ENCODE measurements at regions not wholly inside any gene's neighbourhood (a gene's known extent, or its start where the extent isn't known, plus 50 kb on each side); places are given as distances from the start of the nearest gene placed in this dataset.
A peak's percentile ranks its signal among the peaks of the same experiment; 100 is the strongest.

DNA sequence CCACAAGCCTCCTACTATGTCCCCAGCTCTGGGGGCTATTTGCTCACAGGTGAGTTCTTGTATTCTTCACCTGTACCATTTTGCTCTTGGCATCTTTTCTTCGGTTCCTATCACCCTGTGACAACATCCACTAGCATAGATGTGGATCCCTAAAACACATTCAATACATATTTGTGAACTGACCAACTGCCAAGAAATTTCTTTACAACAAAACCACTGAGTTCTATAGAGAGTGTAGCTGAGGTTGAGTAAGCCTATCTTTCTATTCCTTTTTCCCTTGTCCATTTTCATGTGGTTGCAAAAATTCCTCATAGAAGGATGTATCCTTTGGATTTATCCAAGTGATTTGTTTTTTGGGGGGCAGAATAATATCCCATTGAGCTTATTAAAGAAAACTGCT lies 192.7 kb upstream of the ITGA4 start:
- no peak for DNase-seq (ENCODE audit: low read depth)
- TF ChIP-seq, protein P1, sequence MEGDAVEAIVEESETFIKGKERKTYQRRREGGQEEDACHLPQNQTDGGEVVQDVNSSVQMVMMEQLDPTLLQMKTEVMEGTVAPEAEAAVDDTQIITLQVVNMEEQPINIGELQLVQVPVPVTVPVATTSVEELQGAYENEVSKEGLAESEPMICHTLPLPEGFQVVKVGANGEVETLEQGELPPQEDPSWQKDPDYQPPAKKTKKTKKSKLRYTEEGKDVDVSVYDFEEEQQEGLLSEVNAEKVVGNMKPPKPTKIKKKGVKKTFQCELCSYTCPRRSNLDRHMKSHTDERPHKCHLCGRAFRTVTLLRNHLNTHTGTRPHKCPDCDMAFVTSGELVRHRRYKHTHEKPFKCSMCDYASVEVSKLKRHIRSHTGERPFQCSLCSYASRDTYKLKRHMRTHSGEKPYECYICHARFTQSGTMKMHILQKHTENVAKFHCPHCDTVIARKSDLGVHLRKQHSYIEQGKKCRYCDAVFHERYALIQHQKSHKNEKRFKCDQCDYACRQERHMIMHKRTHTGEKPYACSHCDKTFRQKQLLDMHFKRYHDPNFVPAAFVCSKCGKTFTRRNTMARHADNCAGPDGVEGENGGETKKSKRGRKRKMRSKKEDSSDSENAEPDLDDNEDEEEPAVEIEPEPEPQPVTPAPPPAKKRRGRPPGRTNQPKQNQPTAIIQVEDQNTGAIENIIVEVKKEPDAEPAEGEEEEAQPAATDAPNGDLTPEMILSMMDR (conservative IDR thresholded peaks at IDR 0.05; ENCODE audit: control insufficient read depth, insufficient read depth, low read depth, low read length): no peak

DNA sequence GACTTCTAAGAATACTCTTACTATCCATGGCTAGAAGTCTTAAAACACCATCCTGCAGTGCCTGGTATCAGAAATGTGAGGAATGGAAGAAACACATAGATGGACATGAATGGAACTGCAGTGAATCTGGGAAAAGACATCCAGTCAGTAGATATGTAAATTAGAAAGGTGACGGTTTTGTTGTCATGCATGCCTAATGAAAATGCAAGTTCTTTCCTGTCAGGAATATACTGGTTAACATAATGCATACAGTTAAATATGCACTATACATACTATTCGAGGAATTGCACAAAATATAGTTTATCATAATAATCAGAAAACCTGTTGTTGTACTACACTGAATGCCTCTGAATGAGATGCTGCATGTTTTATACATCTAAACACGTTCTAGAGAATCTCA lies 190.6 kb upstream of the ITGA4 start:
- no peak overlapping the region for H3K4me3 ChIP-seq (ENCODE audit: control insufficient read depth, low read depth, low read length)
- TF ChIP-seq, protein P1 (conservative IDR thresholded peaks at IDR 0.05; ENCODE audit: control insufficient read depth, insufficient read depth, low read depth, low read length): no peak
- DNase-seq (ENCODE audit: low read depth): no peak

More for the DNA sequence above, 192.7 kb upstream of the ITGA4 start:
- H3K4me3 ChIP-seq (ENCODE audit: control insufficient read depth, low read depth, low read length): no peak overlapping the region

DNA sequence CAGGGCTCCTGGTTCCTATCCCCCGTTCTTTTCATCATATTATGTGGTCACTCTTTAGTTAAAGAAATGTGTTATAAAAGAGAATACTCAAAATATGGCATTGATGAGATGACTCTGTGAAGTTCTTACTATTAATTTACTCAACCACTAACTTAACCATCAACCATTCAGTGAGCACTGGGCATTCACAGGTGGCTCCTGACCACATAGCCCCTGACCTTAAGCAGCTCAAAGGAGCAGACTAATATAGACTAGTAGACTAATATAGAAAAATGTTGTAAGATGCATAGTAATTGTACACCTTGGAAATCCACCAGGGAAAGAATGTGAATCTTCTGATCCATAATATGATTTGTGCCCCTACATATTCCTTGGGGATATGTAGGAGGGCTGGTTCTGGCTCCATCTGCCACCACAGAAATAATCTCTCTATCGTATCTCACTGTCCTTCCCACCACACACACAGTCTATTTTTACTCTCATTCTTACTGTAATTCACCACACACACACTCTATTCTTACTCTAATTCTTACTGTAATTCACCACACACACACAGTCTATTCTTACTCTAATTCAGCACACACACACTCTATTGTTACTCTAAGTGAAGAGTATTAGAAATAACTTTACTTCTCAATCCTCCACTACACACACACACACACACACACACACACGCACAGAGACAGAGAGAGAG lies 188.9 kb upstream of the ITGA4 start:
- H3K4me3 ChIP-seq (ENCODE audit: control insufficient read depth, low read depth, low read length): no peak overlapping the region
- DNase-seq (ENCODE audit: low read depth): no peak
- TF ChIP-seq, protein P1 (conservative IDR thresholded peaks at IDR 0.05; ENCODE audit: control insufficient read depth, insufficient read depth, low read depth, low read length): no peak

DNA sequence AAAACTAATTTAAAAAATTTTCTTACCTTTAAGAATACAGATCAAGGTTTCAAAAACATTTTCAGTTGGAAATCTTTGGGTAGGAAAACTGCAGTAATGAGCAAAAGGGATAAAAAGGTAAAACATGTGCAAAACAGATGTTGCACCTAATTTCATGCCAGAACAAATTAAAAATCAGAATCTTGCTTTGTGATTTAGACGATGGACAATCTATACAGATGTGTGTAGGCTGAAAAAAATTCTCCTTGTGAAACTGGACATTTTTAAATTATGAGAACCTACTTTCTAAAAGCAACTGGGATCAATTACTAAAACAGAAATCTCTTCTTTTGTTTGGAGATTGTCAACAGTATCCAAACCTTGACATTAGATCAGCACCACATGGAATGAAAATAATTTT lies 183.2 kb upstream of the ITGA4 start:
- DNase-seq (ENCODE audit: low read depth): peak; percentile 12
- TF ChIP-seq, protein P1 (conservative IDR thresholded peaks at IDR 0.05; ENCODE audit: control insufficient read depth, insufficient read depth, low read depth, low read length): no peak

DNA sequence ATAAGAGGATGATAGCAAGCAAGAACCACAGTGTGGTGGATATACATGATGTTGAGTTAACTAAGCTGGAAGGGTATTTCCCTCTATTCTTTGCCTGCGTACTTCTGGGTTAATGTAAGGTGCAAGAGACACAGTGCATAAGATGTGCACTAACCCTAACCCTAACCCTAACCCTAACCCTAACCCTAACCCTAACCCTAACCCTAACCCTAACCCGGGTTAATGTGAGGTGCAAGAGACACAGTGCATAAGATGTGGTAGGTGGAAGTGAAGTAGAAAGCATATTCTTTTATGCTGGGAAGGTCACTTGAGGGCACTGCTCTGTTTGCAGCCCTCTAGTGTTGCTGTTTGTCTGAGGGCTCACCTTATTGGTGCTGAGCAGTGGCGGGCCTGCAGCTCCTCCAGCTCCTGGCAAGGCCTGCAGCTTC lies 181.5 kb upstream of the ITGA4 start:
- TF ChIP-seq, protein P1 (conservative IDR thresholded peaks at IDR 0.05; ENCODE audit: control insufficient read depth, insufficient read depth, low read depth, low read length): no peak
- no peak overlapping the region for H3K4me3 ChIP-seq (ENCODE audit: control insufficient read depth, low read depth, low read length)
- DNase-seq (ENCODE audit: low read depth): no peak

More for the DNA sequence above, 183.2 kb upstream of the ITGA4 start:
- no peak overlapping the region for H3K4me3 ChIP-seq (ENCODE audit: control insufficient read depth, low read depth, low read length)

DNA sequence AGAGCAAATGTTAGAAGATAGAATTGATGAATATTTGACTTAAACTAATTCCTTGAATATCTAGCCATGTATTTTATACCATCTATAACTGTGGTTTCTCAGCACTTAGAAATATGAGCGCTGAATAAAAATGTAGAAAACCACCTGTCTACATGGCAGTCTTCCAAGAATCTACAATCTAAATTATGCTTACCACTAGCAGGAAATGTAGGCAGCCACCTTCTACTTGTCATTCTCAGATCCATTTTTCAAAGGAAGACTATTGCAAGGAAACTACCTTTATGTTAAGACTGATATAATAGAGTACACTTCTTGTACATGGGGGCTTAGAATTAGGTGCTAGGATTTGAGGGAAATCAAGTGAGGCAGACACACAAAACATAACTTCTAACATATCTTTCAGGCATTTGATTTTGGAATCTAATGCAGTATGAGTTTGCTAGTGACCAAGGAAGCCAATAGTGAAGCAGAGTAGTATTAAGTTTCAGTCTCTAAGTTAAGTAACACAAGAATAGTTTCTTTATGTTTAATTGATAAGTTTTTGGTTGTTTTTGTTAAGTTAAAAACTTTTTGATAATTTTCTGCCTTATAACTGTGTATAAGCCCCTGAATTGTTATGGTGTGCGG lies 175.9 kb upstream of the ITGA4 start:
- no peak for DNase-seq (ENCODE audit: low read depth)
- H3K4me3 ChIP-seq (ENCODE audit: control insufficient read depth, low read depth, low read length): no peak overlapping the region
- TF ChIP-seq, protein P1 (conservative IDR thresholded peaks at IDR 0.05; ENCODE audit: control insufficient read depth, insufficient read depth, low read depth, low read length): no peak

Measured in fibroblast of mammary gland (primary cell).